DND-41 (cell line): ENCODE measurements at regions not wholly inside any gene's neighbourhood (a gene's known extent, or its start where the extent isn't known, plus 50 kb on each side); places are given as distances from the start of the nearest gene placed in this dataset.

Experiments
- ATAC-seq: fragments of 200-7000 bp; cut with Tn5 transposase; 3 replicates; pipeline ENCODE4 v1.9.1; 2021; ENCODE audit warnings: low read depth; ENCODE audit not compliant: insufficient read depth
- DNase-seq: peaks from one replicate; pipeline ENCODE4 v3.0.0-alpha.2; 2020
- H2AFZ ChIP-seq: 2 replicates; pipeline ENCODE4 v1.6.0; 2012; ENCODE audit warnings: low read depth, low read length
- H3K27ac ChIP-seq: 2 replicates; pipeline ENCODE4 v1.5.1; 2012; ENCODE audit warnings: low read length, inconsistent platforms
- H3K27me3 ChIP-seq: fragments of 200-600 bp; sonication (generic); 2 replicates; pipeline ENCODE4 v1.6.0; 2012; ENCODE audit warnings: low read length, mild to moderate bottlenecking, inconsistent platforms; ENCODE audit not compliant: insufficient read depth, poor library complexity
- H3K36me3 ChIP-seq: 2 replicates; pipeline ENCODE4 v1.5.1; 2012; ENCODE audit warnings: low read length, inconsistent platforms; ENCODE audit not compliant: insufficient read depth
- H3K4me1 ChIP-seq: 2 replicates; pipeline ENCODE4 v1.5.1; 2012; ENCODE audit warnings: mild to moderate bottlenecking, low read length; ENCODE audit not compliant: insufficient read depth
- H3K4me2 ChIP-seq: 2 replicates; pipeline ENCODE4 v1.6.0; 2012; ENCODE audit warnings: mild to moderate bottlenecking, moderate library complexity, low read length, inconsistent platforms; ENCODE audit not compliant: insufficient read depth
- H3K4me3 ChIP-seq, 2 experiments: fragments of 200-600 bp in 1 of 2; shearing (Covaris generic) in 1 of 2; 2 replicates each; pipeline ENCODE4 v1.5.1; 2012 to 2016; ENCODE audit warnings: inconsistent platforms in 2 of 2, low read length in 2 of 2, mild to moderate bottlenecking in 2 of 2, low read depth in 1 of 2, moderate library complexity in 1 of 2
- H3K79me2 ChIP-seq: 2 replicates; pipeline ENCODE4 v1.6.0; 2012; ENCODE audit warnings: low read length, inconsistent platforms; ENCODE audit not compliant: insufficient read depth
- H3K9ac ChIP-seq: 2 replicates; pipeline ENCODE4 v1.6.0; 2012; ENCODE audit warnings: low read depth, mild to moderate bottlenecking, inconsistent platforms, low read length, moderate library complexity
- H3K9me3 ChIP-seq: 2 replicates; pipeline ENCODE4 v1.5.1; 2012; ENCODE audit warnings: low read length, moderate library complexity, mild to moderate bottlenecking, inconsistent platforms; ENCODE audit not compliant: insufficient read depth, severe bottlenecking
- H4K20me1 ChIP-seq: 2 replicates; pipeline ENCODE4 v1.6.0; 2012; ENCODE audit warnings: low read length; ENCODE audit not compliant: insufficient read depth
- CTCF ChIP-seq: IDR thresholded peaks from 2 replicates; pipeline ENCODE4 v1.5.1; 2012; ENCODE audit warnings: borderline replicate concordance, low read length, moderate library complexity, mild to moderate bottlenecking; ENCODE audit not compliant: poor library complexity, severe bottlenecking; ENCODE audit errors: extremely low read depth
- EZH2 ChIP-seq: IDR thresholded peaks from 3 replicates; pipeline ENCODE4 v1.6.1; 2012; ENCODE audit warnings: borderline replicate concordance, low read depth, mild to moderate bottlenecking, moderate library complexity, low read length, inconsistent platforms; ENCODE audit not compliant: severe bottlenecking

- Histone ChIP-seq H2AFZ (no peak overlapping the region), H3K4me1 (no peaks in the 10 kb centered on the region), H3K79me2 (no peaks in the 10 kb centered on the region), H3K9me3 (no peaks in the 10 kb centered on the region), H3K36me3 (no peaks in the 10 kb centered on the region), H3K27me3 (no peaks in the 10 kb centered on the region), H4K20me1 (no peaks in the 10 kb centered on the region), H3K9ac (no peak overlapping the region), H3K4me2 (no peak overlapping the region), H3K27ac (no peak overlapping the region), H3K4me3 (no peak overlapping the region)
- ATAC-seq, result no peak
- TF ChIP-seq EZH2 (no peak), CTCF (no peak)
- no peak for DNase-seq
Measured at GRCh38 chr12:30485230-30485890, 210.3 kb downstream of the IPO8 start.

GRCh38 chr12:30484658-30485057, 211.0 kb downstream of the IPO8 start:
- Histone ChIP-seq H3K9me3 (no peaks in the 10 kb centered on the region), H3K27ac (no peak overlapping the region), H4K20me1 (no peaks in the 10 kb centered on the region), H3K27me3 (no peaks in the 10 kb centered on the region), H3K9ac (no peak overlapping the region), H3K4me1 (no peaks in the 10 kb centered on the region), H2AFZ (no peak overlapping the region), H3K79me2 (no peaks in the 10 kb centered on the region), H3K4me2 (no peak overlapping the region), H3K36me3 (no peaks in the 10 kb centered on the region), H3K4me3 (no peak overlapping the region)
- TF ChIP-seq CTCF (no peak), EZH2 (no peak)
- DNase-seq, result no peak
- no peak for ATAC-seq

- Histone ChIP-seq H3K4me1 (no peaks in the 10 kb centered on the region), H3K4me3 (no peak overlapping the region), H3K27me3 (no peaks in the 10 kb centered on the region), H3K9ac (no peak overlapping the region), H4K20me1 (no peaks in the 10 kb centered on the region), H3K36me3 (no peaks in the 10 kb centered on the region), H3K27ac (no peak overlapping the region), H3K9me3 (no peaks in the 10 kb centered on the region), H3K79me2 (no peaks in the 10 kb centered on the region), H3K4me2 (no peak overlapping the region), H2AFZ (no peak overlapping the region)
- ATAC-seq (no peak), DNase-seq (no peak)
- no peak for TF ChIP-seq EZH2
- TF ChIP-seq CTCF, result no peak
Measured at GRCh38 chr12:30482650-30483049, 213.0 kb downstream of the IPO8 start.
